ENCODE measurements at regions not wholly inside any gene's neighbourhood (a gene's known extent, or its start where the extent isn't known, plus 50 kb on each side); places are given as distances from the start of the nearest gene placed in this dataset.

DNA sequence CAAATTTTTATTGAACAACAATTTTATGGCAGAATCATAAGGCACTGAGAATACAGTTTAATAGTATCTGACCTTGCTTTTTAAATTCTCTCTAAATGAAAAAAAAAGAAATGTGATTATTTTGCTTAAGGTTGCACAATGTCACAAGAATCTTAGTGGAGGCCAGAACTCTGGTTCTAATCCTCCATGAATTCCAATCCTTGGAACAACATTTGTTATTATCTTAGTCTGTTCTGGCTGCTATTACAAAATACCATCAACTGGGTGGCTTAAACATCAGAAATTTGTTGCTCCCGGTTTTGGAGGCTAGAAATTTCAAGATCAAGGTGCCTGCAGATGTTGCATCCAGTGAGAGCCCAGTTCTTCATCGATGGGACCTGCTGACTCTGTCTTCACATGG lies 158.2 kb upstream of the POM121L12 start:
- TF ChIP-seq, protein P1, sequence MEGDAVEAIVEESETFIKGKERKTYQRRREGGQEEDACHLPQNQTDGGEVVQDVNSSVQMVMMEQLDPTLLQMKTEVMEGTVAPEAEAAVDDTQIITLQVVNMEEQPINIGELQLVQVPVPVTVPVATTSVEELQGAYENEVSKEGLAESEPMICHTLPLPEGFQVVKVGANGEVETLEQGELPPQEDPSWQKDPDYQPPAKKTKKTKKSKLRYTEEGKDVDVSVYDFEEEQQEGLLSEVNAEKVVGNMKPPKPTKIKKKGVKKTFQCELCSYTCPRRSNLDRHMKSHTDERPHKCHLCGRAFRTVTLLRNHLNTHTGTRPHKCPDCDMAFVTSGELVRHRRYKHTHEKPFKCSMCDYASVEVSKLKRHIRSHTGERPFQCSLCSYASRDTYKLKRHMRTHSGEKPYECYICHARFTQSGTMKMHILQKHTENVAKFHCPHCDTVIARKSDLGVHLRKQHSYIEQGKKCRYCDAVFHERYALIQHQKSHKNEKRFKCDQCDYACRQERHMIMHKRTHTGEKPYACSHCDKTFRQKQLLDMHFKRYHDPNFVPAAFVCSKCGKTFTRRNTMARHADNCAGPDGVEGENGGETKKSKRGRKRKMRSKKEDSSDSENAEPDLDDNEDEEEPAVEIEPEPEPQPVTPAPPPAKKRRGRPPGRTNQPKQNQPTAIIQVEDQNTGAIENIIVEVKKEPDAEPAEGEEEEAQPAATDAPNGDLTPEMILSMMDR (IDR thresholded peaks at IDR 0.05) = no peak
- TF ChIP-seq POLR2AphosphoS5 (IDR thresholded peaks at IDR 0.05) (no peak), POLR2A (IDR thresholded peaks at IDR 0.05) (no peak)
